ENCODE measurements at regions not wholly inside any gene's neighbourhood (a gene's known extent, or its start where the extent isn't known, plus 50 kb on each side); places are given as distances from the start of the nearest gene placed in this dataset.

GRCh38 chr2:3045318-3045921, 332.2 kb downstream of the EIPR1 start:
- no peak for ATAC-seq
- 16% methylated on average over 10 of the region's 10 CpGs for WGBS (ENCODE audit: insufficient coverage, low coverage, missing lambda C conversion rate)
- TF ChIP-seq KDM1A (IDR thresholded peaks at IDR 0.05) (peak in 1 of 2 experiments; percentile 23; a peak in 1 of 4 replicates), BDP1 (IDR thresholded peaks at IDR 0.05; ENCODE audit: insufficient read depth, insufficient read length) (no peak), USF1 (CRISPR knock-in tag; IDR thresholded peaks at IDR 0.05) (0 out of 2 replicates have a peak, but pooled peaks have one; percentile 9), ZNF518B (CRISPR knock-in tag; IDR thresholded peaks at IDR 0.05) (no peak), CREBBP (IDR thresholded peaks at IDR 0.05; ENCODE audit: low read depth, low read length) (peak; percentile 63)
- H3K27me3 ChIP-seq (ENCODE audit: control insufficient read depth in 2 of 2, insufficient read depth in 2 of 2, low read length in 2 of 2) = peaks cover 22 to 54% of the 10 kb centered on the region in 2 experiments
- in situ Hi-C loops (cut with MboI) (no loop called here), intact Hi-C loops (cut with micrococcal nuclease) (no loop called here)
- BruUV-seq (replicated peaks) = no TSS peak
- H3K27ac ChIP-seq (ENCODE audit: extremely low read depth, low read depth, low read length) = no peak overlapping the region
- no peak overlapping the region for H3K4me2 ChIP-seq (ENCODE audit: insufficient read depth, low read length)
- CTCF ChIA-PET (ENCODE audit: low intra/inter-chr PET ratio) = no interaction called here
- H3K4me1 ChIP-seq (replicated peaks in 1 of 2; ENCODE audit: control insufficient read depth in 2 of 2, insufficient read depth in 2 of 2, low read length in 2 of 2) = no peaks in the 10 kb centered on the region; a peak in 1 of 5 replicates
- peak; percentile 81 for FAIRE-seq
- no peak overlapping the region for H2AFZ ChIP-seq (ENCODE audit: low read depth, low read length)
- no peaks in the 10 kb centered on the region; the same call in 1 of the 2 replicates for H4K20me1 ChIP-seq (replicated peaks; ENCODE audit: control insufficient read depth, insufficient read depth, low read length)
- no peak overlapping the region for H3K4me3 ChIP-seq
- H3K79me2 ChIP-seq (ENCODE audit: control insufficient read depth, insufficient read depth, low read length) = no peaks in the 10 kb centered on the region
- H3K9me1 ChIP-seq (ENCODE audit: control insufficient read depth, insufficient read depth, low read length) = no peaks in the 10 kb centered on the region
- no peak overlapping the region for H3K9ac ChIP-seq (ENCODE audit: insufficient read depth in 1 of 2, low read depth in 2 of 2, low read length in 2 of 2)
- DNase-seq (ENCODE audit: extremely low read depth in 1 of 4, low spot score in 3 of 4) = no peak
- no peaks in the 10 kb centered on the region; the same call in 2 of the 3 replicates for H3K36me3 ChIP-seq (ENCODE audit: control insufficient read depth, insufficient read depth, low read length)
- POLR2A ChIA-PET = no interaction called here
- H3K9me3 ChIP-seq (replicated peaks; ENCODE audit: control insufficient read depth, insufficient read depth, low read depth, low read length) = 0 out of 2 replicates have a peak, but pooled peaks cover 2% of the 10 kb centered on the region

Measured in K562 (cell line).